BJ (cell line): ENCODE measurements at regions not wholly inside any gene's neighbourhood (a gene's known extent, or its start where the extent isn't known, plus 50 kb on each side); places are given as distances from the start of the nearest gene placed in this dataset.

Source experiments
- CTCF ChIA-PET: fragments of 350-600 bp; formaldehyde crosslinking; extraction: SDS; loops from one replicate; lab custom pipeline; 2021; ENCODE audit warnings: antibody characterized with exemption, inconsistent platforms; lab: Yijun Ruan, JAX
- POLR2A ChIA-PET: fragments of 300-600 bp; sonication (Branson Sonifier 250); formaldehyde crosslinking; extraction: SDS; loops from one replicate; lab custom pipeline; 2021; ENCODE audit warnings: antibody characterized with exemption; lab: Charles Lee
- DNase-seq: peaks from one replicate; pipeline ENCODE4 v3.0.0-alpha.2; 2011; ENCODE audit warnings: low read depth
- H3K27me3 ChIP-seq: 2 replicates; pipeline ENCODE4 v1.6.0; 2011; ENCODE audit warnings: low read length; ENCODE audit not compliant: control insufficient read depth, insufficient read depth
- H3K36me3 ChIP-seq: 2 replicates; pipeline ENCODE4 v1.5.1; 2011; ENCODE audit warnings: low read length; ENCODE audit not compliant: control insufficient read depth, insufficient read depth
- H3K4me3 ChIP-seq: 2 replicates; pipeline ENCODE4 v1.5.1; 2011; ENCODE audit warnings: low read depth, mild to moderate bottlenecking, control low read depth, low read length
- CTCF ChIP-seq: IDR thresholded peaks from 2 replicates; pipeline ENCODE4 v1.5.1; 2011; ENCODE audit warnings: low read depth, mild to moderate bottlenecking, control low read depth, inconsistent platforms, low read length, moderate library complexity; ENCODE audit not compliant: insufficient read depth

DNA sequence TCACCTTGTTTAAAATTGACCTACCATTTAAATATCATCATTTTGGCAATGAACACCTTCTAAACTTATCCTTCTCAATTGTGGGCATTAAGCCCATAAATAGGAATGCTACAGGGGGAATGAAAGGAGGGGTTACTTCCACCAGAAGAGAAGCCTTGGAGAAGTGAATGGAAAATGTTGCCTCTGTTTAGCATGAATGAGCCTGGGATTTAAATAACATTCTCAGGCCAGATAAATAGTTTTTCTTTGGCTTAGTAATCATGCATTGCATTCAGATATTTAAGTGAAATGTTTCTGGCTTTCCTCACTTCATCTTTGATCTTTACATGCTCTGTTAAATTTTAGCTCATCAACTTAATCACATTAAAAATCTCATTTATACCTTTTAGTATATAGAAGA, 284.3 kb upstream of the FMN2 start:
- no peak for TF ChIP-seq CTCF
- CTCF ChIA-PET, result interaction anchor here (1.1 kb wide), 1 partner anchor 90 kb away, joined by 4 read pairs; no protein-coding TSS in a partner anchor
- POLR2A ChIA-PET, result no interaction called here
- Histone ChIP-seq H3K4me3 (no peak overlapping the region), H3K36me3 (no peaks in the 10 kb centered on the region), H3K27me3 (no peaks in the 10 kb centered on the region)
- no peak for DNase-seq

GRCh38 chr1:239810061-239810481, 281.6 kb upstream of the FMN2 start:
- H3K27me3 ChIP-seq, result no peaks in the 10 kb centered on the region
- ChIA-PET POLR2A (no interaction called here), CTCF (no interaction called here)
- no peaks in the 10 kb centered on the region for H3K36me3 ChIP-seq
- no peak overlapping the region for H3K4me3 ChIP-seq
- DNase-seq, result no peak
- TF ChIP-seq CTCF, result no peak

- TF ChIP-seq CTCF, result no peak
- H3K4me3 ChIP-seq, result no peak overlapping the region
- ChIA-PET CTCF (no interaction called here), POLR2A (no interaction called here)
- H3K36me3 ChIP-seq, result no peaks in the 10 kb centered on the region
- no peak for DNase-seq
- H3K27me3 ChIP-seq, result no peaks in the 10 kb centered on the region
These were observed 280.3 kb upstream of the FMN2 start for GRCh38 chr1:239811211-239811885.

GRCh38 chr1:239812580-239812979, 279.1 kb upstream of the FMN2 start:
- DNase-seq, result no peak
- Histone ChIP-seq H3K4me3 (no peak overlapping the region), H3K36me3 (no peaks in the 10 kb centered on the region), H3K27me3 (no peaks in the 10 kb centered on the region)
- no peak for TF ChIP-seq CTCF
- ChIA-PET POLR2A (no interaction called here), CTCF (no interaction called here)

DNA sequence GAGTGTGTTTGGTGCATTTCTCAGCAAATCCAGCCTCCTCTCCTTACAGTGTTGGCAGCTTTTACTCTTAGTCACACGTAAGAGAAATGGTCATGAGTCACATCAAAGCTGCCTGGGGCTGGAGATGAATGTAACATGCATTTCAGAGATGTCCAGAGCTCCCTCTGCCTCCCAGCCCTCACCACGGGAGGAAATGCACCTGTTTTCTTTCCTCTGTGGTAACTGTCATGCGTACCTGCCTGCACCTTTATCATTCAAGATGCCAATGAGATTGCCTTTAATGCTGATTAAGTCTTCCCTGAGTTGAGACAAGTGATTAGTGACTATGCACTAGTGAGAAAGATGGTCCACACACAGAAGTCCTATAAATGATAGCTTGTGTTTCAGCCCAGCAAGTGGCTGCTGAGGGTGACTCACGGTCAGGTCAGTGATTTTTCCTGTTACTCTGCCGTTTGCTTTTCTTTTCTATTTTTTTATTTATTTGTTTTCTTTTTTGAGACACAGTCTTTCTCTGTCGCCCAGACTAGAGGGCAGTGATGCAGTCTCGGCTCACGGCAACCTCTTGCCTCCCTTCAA, 277.3 kb upstream of the FMN2 start:
- TF ChIP-seq CTCF, result no peak
- no peaks in the 10 kb centered on the region for H3K36me3 ChIP-seq
- peak; percentile 33 for DNase-seq
- no peak overlapping the region for H3K4me3 ChIP-seq
- no peaks in the 10 kb centered on the region for H3K27me3 ChIP-seq
- POLR2A ChIA-PET, result no interaction called here
- CTCF ChIA-PET, result interaction anchor here (0.7 kb wide), 1 partner anchor 292 kb away, joined by 3 read pairs; no protein-coding TSS in a partner anchor
